Type B pancreatic cell (in vitro differentiated cells): ENCODE measurements at regions not wholly inside any gene's neighbourhood (a gene's known extent, or its start where the extent isn't known, plus 50 kb on each side); places are given as distances from the start of the nearest gene placed in this dataset.

ENCODE experiments used
- DNase-seq: peaks from one replicate; pipeline ENCODE4 v3.0.0; 2021; ENCODE audit warnings: mixed read lengths; ENCODE audit not compliant: unreplicated experiment; ENCODE audit errors: extremely low spot score
- H3K27ac Mint-ChIP-seq: 2 replicates; pipeline ENCODE4 v1.8.0; 2021; ENCODE audit warnings: mild to moderate bottlenecking, mixed read lengths
- H3K27me3 Mint-ChIP-seq: 2 replicates; pipeline ENCODE4 v1.8.0; 2021; ENCODE audit warnings: mixed read lengths
- H3K36me3 Mint-ChIP-seq: 2 replicates; pipeline ENCODE4 v1.8.0; 2021; ENCODE audit warnings: mixed read lengths
- H3K4me1 Mint-ChIP-seq: one replicate; pipeline ENCODE4 v1.8.0; 2021; ENCODE audit warnings: mixed read lengths; ENCODE audit not compliant: unreplicated experiment
- H3K4me3 Mint-ChIP-seq: 2 replicates; pipeline ENCODE4 v1.8.0; 2021; ENCODE audit warnings: mild to moderate bottlenecking, mixed read lengths
- H3K9me3 Mint-ChIP-seq: 2 replicates; pipeline ENCODE4 v1.8.0; 2021; ENCODE audit warnings: mixed read lengths
- CTCF ChIP-seq: fragments of 200-600 bp; sonication (generic); conservative IDR thresholded peaks from 2 replicates; pipeline ENCODE4 v1.5.0; 2021; ENCODE audit warnings: antibody characterized with exemption, mild to moderate bottlenecking

- H3K36me3 Mint-ChIP-seq = no peaks in the 10 kb centered on the region
- H3K4me3 Mint-ChIP-seq = no peak overlapping the region
- no peaks in the 10 kb centered on the region for H3K9me3 Mint-ChIP-seq
- H3K4me1 Mint-ChIP-seq = no peaks in the 10 kb centered on the region
- DNase-seq = no peak
- H3K27me3 Mint-ChIP-seq = peaks cover 6% of the 10 kb centered on the region
- no peak overlapping the region for H3K27ac Mint-ChIP-seq
- no peak for TF ChIP-seq CTCF
These were observed 260.0 kb downstream of the CCSER2 start for GRCh38 chr10:84588426-84588825.

DNA sequence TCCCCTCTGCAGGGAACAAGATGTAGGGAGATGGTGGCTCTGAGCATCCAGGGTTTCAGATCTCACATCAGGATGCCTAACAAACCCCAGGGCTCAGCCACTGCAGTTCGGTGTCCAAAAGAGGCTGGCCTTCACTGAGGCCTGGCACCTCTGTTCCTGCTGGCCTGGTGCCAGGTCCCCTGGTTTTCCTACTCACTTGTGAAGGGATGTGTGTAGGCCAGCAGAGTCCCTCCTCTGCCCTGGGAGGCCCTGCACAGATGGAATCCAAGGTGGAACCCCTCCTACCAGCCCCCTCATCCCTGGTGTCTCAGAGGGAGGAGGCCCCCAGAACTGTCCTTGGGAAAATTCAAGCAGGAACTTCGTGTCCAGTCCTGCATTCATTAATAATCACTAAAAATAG lies 260.6 kb downstream of the CCSER2 start:
- TF ChIP-seq CTCF = no peak
- H3K36me3 Mint-ChIP-seq = no peaks in the 10 kb centered on the region
- H3K27me3 Mint-ChIP-seq = peaks cover 3% of the 10 kb centered on the region
- no peaks in the 10 kb centered on the region for H3K9me3 Mint-ChIP-seq
- no peak overlapping the region for H3K4me3 Mint-ChIP-seq
- no peak for DNase-seq
- no peak overlapping the region for H3K27ac Mint-ChIP-seq
- no peaks in the 10 kb centered on the region for H3K4me1 Mint-ChIP-seq

GRCh38 chr10:84589526-84590205 lies 261.3 kb downstream of the CCSER2 start:
- Mint-ChIP-seq H3K27ac (no peak overlapping the region), H3K4me3 (no peak overlapping the region), H3K36me3 (no peaks in the 10 kb centered on the region)

DNA sequence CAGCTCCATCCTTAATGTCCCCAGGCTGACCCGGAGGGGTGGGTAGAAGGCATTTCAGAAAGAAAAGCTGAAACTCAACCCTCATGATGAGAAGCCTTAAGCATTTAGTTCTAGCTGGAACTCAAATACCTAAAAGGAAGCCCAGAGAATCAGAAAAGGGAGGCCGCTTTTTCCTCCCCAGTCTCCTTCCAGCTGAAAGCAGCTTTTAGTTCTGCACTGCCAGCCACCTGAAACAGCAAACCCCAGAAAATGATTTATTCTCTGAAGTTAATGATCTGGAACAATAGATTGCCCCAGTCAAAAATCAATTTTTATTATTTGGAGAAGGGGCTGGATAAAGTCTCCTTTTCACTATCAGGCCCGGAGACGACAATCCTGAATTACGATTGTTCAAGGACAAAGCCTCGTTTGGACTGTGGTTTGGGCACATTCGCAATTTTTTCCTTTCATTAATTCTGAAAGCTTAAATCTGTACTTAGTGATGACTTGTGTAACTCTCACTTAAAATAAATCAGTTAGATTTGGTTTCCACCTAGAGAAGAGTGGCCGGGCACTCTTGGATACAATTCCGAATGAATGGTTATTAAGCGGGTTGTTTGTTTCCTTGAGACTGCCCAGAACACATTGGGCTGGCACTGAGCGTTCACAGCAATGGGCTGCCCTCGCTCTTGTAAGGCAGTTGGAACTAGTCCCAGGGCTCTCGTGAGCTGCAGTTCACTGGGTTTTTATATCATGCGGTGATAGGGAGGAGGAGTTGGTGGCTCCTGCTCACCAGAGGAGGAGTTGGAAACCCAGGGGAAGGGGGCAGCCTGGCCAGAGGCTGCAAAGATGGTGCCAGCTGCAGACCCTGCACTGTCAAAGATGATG lies 262.2 kb downstream of the CCSER2 start:
- Mint-ChIP-seq H3K4me1 (no peaks in the 10 kb centered on the region), H3K36me3 (no peaks in the 10 kb centered on the region), H3K4me3 (no peak overlapping the region), H3K27me3 (no peaks in the 10 kb centered on the region), H3K9me3 (no peaks in the 10 kb centered on the region), H3K27ac (no peak overlapping the region)
- TF ChIP-seq CTCF = no peak
- DNase-seq = no peak

More at GRCh38 chr10:84589526-84590205, 261.3 kb downstream of the CCSER2 start:
- H3K9me3 Mint-ChIP-seq = no peaks in the 10 kb centered on the region
- H3K4me1 Mint-ChIP-seq = no peaks in the 10 kb centered on the region
- H3K27me3 Mint-ChIP-seq = no peaks in the 10 kb centered on the region
- no peak for DNase-seq
- TF ChIP-seq CTCF = no peak

- no peak for DNase-seq
- no peaks in the 10 kb centered on the region for H3K9me3 Mint-ChIP-seq
- no peaks in the 10 kb centered on the region for H3K36me3 Mint-ChIP-seq
- no peak overlapping the region for H3K27ac Mint-ChIP-seq
- TF ChIP-seq CTCF = no peak
- H3K27me3 Mint-ChIP-seq = peaks cover 14% of the 10 kb centered on the region
- H3K4me3 Mint-ChIP-seq = no peak overlapping the region
- no peaks in the 10 kb centered on the region for H3K4me1 Mint-ChIP-seq
These were observed 265.1 kb downstream of the CCSER2 start for GRCh38 chr10:84593506-84593905.
